ENCODE measurements at regions not wholly inside any gene's neighbourhood (a gene's known extent, or its start where the extent isn't known, plus 50 kb on each side); places are given as distances from the start of the nearest gene placed in this dataset.

- DNase-seq (ENCODE audit: low read depth), result peak; percentile 61
Observed at GRCh38 chr1:200354243-200354642, 55.6 kb downstream of the ZNF281 start.

DNA sequence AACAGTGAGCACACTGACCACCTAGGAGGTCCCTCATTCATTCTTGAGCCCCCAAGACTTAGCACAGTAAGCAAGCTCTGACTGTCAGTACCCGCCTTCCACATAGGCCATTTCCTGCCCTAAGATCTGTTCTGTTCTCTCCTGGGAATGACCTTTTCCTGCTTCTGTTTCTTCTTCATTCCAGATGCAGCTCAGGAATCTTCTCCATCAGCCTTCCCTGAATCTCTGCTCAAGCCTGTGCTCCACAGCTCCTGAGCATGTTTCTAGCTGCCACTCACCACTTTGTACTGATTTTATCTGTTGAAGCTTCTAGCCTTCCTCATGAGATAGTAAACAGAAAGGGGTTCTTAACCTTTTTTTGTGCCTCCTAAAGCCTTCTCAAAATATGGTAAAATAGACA lies 56.6 kb downstream of the ZNF281 start:
- no peak for DNase-seq (ENCODE audit: low read depth)

DNA sequence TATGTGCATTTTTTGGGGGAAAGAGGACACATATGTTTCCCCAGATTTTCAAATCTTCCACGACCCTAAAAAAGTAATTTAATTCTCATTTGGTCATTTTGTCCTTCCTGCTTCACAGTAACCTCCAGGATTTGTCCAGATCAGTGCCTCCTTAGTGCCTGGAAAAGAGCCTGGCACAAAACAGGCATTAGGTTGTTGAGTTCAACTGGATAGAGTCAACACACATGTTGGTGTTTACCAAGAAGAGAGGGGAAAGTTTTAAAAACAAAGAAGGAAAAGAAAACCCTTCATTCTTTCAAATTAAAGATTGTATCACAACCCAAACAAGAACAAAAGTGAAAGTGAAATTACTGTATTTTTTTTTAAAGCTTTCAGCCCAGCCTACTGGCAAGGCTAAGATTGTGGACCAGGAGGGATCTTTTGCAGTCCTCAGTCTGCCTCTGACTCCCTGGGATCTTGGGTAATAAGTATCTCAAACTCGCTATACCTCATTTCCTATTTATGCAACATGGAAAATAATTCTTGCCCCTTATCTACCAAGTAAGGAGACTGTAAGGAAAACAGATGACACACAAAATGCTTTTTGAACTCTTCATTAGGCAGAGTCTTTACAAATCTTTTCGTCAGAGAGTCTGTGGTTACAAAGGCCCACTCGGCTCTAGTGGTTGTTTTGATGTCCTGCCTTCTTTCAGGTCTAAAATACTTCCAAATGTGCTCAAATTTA lies 57.8 kb downstream of the ZNF281 start:
- DNase-seq (ENCODE audit: low read depth), result peak; percentile 99

GRCh38 chr1:200351425-200351824 lies 58.4 kb downstream of the ZNF281 start:
- no peak for DNase-seq (ENCODE audit: low read depth)

- DNase-seq (ENCODE audit: low read depth), result peak; percentile 81
Observed at GRCh38 chr1:200346700-200347099, 63.1 kb downstream of the ZNF281 start.

DNA sequence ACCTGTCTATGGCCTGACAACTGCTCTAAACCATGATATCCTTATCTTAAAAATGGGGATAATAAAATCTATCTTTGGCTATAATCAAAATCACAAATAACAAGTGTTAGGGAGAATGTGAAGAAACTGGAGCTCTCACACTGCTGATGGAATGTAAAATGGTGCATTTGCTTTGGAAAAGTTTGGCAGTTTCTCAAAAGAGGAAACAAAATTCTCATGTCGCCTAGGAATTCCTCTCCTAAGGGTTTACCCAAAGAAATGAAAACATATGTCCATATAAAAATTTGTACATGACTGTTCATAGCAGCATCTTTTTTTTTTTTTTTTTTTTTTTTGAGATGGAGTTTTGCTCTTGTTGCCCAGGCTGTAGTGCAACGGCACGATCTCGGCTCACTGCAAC lies 64.3 kb downstream of the ZNF281 start:
- no peak for DNase-seq (ENCODE audit: low read depth)

- no peak for DNase-seq (ENCODE audit: low read depth)
Observed at GRCh38 chr1:200343874-200344273, 66.0 kb downstream of the ZNF281 start.

DNA sequence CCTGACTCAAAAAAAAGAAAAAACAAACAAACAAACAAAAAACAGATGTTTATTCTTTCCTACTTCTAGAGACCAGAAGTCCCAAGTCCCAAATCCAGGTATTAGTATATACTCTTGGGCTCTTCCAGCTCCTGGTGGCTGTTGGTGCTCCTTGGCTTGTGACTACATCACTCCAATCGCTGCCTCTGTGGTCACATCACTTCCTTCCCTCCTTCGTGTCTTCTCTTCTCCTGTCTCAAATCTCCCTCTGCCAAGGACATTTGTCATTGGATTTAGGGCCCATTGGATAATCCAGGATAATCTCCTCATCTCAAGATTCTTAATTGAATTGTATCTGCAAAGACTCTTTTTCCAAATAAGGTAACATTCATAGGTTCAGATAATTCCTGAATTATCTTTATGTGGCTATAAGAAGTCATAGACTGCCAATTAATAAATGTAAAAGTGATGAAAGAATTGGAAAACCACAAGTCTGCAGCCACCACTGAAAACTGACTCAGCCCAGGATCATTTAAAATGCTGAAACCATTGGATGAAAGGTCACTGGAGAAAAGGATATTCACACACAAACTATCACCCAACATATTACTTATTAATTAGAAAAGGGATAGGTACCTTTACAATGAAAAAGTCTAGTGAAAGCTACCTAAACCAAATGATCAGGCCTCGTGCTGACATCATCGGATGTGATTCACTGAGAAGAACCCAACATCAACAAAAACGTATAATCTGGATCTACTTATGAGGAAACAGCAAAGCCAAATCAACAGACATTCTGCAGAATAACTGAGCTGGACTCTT lies 67.1 kb downstream of the ZNF281 start:
- peak; percentile 72 for DNase-seq (ENCODE audit: low read depth)

GRCh38 chr1:200338451-200338850 lies 71.4 kb downstream of the ZNF281 start:
- DNase-seq (ENCODE audit: low read depth), result no peak

GRCh38 chr1:200337831-200338230 lies 72.0 kb downstream of the ZNF281 start:
- no peak for DNase-seq (ENCODE audit: low read depth)

- DNase-seq (ENCODE audit: low read depth), result no peak
Observed at GRCh38 chr1:200337410-200337809, 72.4 kb downstream of the ZNF281 start.

DNA sequence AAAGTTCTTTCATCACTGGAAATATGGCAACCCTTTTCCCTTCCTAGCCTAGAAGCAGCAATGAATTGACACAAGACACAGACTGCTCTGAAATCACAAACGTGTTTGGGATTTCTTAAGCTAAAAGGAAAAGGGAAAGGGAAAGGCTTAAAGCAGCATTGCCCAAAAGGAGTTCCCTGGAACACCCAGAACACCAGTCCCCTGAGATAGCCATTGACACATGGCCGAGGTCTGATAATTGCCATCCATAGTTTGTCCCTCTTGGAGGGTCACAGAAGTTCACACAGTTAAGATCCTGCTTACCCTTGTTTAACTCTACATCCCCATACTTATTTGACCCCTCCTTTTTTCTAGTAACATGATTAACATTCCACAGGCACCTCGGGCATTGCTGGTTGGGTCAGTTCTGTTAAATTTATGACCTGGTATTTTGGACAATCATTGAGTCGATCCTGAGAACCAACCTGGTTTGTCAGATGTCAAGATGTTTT lies 72.9 kb downstream of the ZNF281 start:
- DNase-seq (ENCODE audit: low read depth), result no peak

DNA sequence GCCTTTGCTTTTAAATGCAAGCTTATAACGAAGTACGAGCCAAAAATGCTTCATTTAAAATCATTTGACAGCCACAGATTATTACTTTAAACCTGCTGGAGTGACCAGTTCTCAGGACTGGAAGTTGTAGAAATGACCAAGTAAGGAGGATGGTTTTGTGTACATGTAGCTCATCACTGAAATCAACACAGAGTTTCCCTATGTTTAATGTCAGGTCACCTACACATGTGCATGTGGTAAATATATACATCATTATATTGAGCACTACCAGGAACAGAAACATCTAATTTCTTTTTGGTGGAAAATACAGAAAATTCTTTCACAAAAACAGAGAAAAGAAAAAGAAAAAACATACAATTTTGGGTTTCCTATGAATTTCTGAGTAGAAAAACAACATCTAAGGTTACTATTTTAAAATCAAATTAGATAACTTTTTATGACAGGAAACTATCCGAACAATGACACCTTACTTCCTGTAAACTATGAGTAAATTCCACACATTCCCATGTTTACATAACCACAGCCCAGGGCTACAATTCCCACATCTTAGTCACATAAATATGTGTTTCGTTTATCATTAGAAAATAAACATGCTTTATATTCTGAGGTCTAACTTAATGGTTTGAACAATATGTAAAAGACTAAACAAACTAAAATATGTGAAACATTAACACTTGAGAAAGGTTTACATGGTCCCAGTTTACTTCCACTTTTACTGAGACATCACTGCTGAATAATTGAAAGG lies 73.6 kb downstream of the ZNF281 start:
- DNase-seq (ENCODE audit: low read depth), result peak; percentile 76

DNA sequence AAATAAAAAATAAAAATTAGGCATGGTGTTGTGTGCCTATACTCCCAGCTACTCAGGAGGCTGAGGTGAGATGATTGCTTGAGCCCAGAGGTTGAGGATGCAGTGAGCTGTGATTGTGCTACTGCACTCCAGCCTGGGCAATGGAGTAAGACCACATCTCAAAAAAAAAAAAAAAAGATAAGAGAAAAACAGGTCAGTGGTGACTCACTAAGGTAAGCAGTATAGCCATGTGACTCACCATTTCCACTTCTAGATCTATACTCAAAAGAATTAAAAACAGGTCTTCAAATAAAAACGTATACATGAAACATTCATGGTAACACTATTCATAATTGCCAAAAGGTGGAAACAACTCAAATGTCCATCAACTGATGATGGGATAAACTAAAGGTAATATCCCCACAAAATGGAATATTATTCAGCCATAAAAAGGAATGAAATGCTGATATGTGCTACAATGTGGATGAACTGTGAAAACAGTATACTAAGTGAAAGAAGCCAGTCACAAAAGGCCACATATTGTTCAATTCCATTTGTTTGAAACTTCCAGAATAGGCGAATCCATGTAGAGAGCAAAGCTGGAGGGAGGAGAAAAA lies 75.1 kb downstream of the ZNF281 start:
- peak; percentile 26 for DNase-seq (ENCODE audit: low read depth)

DNA sequence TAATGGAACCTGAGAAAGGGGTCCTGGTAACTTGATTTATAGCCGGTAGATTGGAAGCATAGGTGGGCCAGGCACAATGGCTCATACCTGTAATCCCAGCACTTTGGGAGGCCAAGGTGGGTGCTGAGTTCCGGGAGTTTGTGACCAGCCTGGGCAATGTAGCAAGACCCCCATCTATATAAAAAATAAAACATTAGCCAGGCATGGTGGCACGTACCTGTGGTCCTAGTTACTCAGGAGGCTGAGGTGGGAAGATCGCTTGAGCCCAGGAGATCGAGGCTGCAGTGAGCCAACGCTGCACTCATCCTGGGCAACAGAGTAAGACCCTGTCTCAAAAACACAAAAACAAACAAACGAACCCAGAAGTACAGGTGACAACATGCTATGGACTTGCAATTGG lies 76.5 kb downstream of the ZNF281 start:
- DNase-seq (ENCODE audit: low read depth), result no peak

GRCh38 chr1:200332716-200333115 lies 77.1 kb downstream of the ZNF281 start:
- no peak for DNase-seq (ENCODE audit: low read depth)

GRCh38 chr1:200330741-200331428 lies 79.0 kb downstream of the ZNF281 start:
- no peak for DNase-seq (ENCODE audit: low read depth)

- DNase-seq (ENCODE audit: low read depth), result no peak
Observed at GRCh38 chr1:200329208-200329882, 80.5 kb downstream of the ZNF281 start.

GRCh38 chr1:200328379-200328778 lies 81.5 kb downstream of the ZNF281 start:
- no peak for DNase-seq (ENCODE audit: low read depth)

DNA sequence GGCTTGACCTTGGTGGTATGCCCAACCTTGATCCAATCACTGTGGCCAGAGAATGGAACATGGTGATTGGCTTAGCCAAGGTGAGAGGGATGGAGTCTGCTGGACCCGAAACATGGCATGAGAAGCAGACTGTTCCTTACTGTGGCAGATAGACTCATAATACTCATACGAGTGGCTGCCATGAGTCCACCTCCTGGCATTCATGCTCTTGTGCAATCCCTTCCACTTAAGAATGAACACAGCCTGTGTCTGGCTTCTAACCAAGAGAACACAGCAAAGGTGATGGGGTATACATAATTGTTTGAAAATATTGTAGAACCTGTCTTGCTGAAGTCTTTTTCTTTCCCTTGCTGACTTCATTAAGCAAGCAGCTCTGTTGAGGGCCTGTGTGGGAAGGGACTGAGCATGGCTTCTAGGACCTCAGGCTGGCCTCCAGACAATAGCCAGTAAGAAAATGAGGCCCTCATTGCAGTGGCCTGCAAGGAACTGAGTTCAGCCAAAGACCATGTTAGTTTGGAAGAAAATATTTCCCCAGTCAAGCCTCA lies 85.9 kb downstream of the ZNF281 start:
- DNase-seq (ENCODE audit: low read depth), result peak; percentile 85

- DNase-seq (ENCODE audit: low read depth), result no peak
Observed at GRCh38 chr1:200319148-200319547, 90.7 kb downstream of the ZNF281 start.
